ENCODE measurements at regions not wholly inside any gene's neighbourhood (a gene's known extent, or its start where the extent isn't known, plus 50 kb on each side); places are given as distances from the start of the nearest gene placed in this dataset.
"Not testable (repeated sequence)": the region's sequence is repeated elsewhere in the genome, so short reads cannot be mapped to it uniquely, and the experiment has no call there.

- not testable (repeated sequence) for H3K9me2 ChIP-seq (ENCODE audit: insufficient read depth, low read length); H3K9me3 ChIP-seq (ENCODE audit: low read length); H3K27me3 ChIP-seq (ENCODE audit: insufficient read depth, low read depth, low read length); H2AFZ ChIP-seq (ENCODE audit: low read depth, low read length); H3K27ac ChIP-seq (ENCODE audit: low read length); H3K79me2 ChIP-seq (replicated peaks; ENCODE audit: insufficient read depth, low read length); H4K20me1 ChIP-seq (ENCODE audit: insufficient read depth); H3K4me3 ChIP-seq (ENCODE audit: low read length); H3K9ac ChIP-seq (ENCODE audit: low read length); H3K4me2 ChIP-seq (ENCODE audit: low read length); H3F3A ChIP-seq (ENCODE audit: insufficient read depth, low read length, poor library complexity, severe bottlenecking); H3K36me3 ChIP-seq (ENCODE audit: insufficient read depth, low read length)
Measured at GRCh38 chr4:3882316-3882885, 116.2 kb downstream of the ADRA2C start.

- H3F3A ChIP-seq (ENCODE audit: insufficient read depth, low read length, poor library complexity, severe bottlenecking); H3K9me2 ChIP-seq (ENCODE audit: insufficient read depth, low read length); H3K4me3 ChIP-seq (ENCODE audit: low read length); H3K27ac ChIP-seq (ENCODE audit: low read length); H4K20me1 ChIP-seq (ENCODE audit: insufficient read depth); H3K27me3 ChIP-seq (ENCODE audit: insufficient read depth, low read depth, low read length); H2AFZ ChIP-seq (ENCODE audit: low read depth, low read length); H3K36me3 ChIP-seq (ENCODE audit: insufficient read depth, low read length); H3K9ac ChIP-seq (ENCODE audit: low read length); H3K4me2 ChIP-seq (ENCODE audit: low read length); H3K9me3 ChIP-seq (ENCODE audit: low read length); H3K79me2 ChIP-seq (replicated peaks; ENCODE audit: insufficient read depth, low read length): not testable (repeated sequence)
Measured at GRCh38 chr4:3884261-3884660, 118.1 kb downstream of the ADRA2C start.

- H4K20me1 ChIP-seq (ENCODE audit: insufficient read depth); H2AFZ ChIP-seq (ENCODE audit: low read depth, low read length); H3K79me2 ChIP-seq (replicated peaks; ENCODE audit: insufficient read depth, low read length); H3K9me3 ChIP-seq (ENCODE audit: low read length); H3K9me2 ChIP-seq (ENCODE audit: insufficient read depth, low read length); H3K27me3 ChIP-seq (ENCODE audit: insufficient read depth, low read depth, low read length); H3K27ac ChIP-seq (ENCODE audit: low read length); H3K9ac ChIP-seq (ENCODE audit: low read length); H3F3A ChIP-seq (ENCODE audit: insufficient read depth, low read length, poor library complexity, severe bottlenecking); H3K4me3 ChIP-seq (ENCODE audit: low read length); H3K36me3 ChIP-seq (ENCODE audit: insufficient read depth, low read length); H3K4me2 ChIP-seq (ENCODE audit: low read length): not testable (repeated sequence)
Measured at GRCh38 chr4:3893590-3893989, 127.4 kb downstream of the ADRA2C start.

GRCh38 chr4:3894086-3894959 lies 128.1 kb downstream of the ADRA2C start:
- H3K27ac ChIP-seq (ENCODE audit: low read length); H3K4me2 ChIP-seq (ENCODE audit: low read length); H3K9me3 ChIP-seq (ENCODE audit: low read length): not testable (repeated sequence)

GRCh38 chr4:3896441-3896840 lies 130.3 kb downstream of the ADRA2C start:
- no peak overlapping the region for H3K9ac ChIP-seq (ENCODE audit: low read length)
- no peaks in the 10 kb centered on the region for H4K20me1 ChIP-seq (ENCODE audit: insufficient read depth)
- H3F3A ChIP-seq (ENCODE audit: insufficient read depth, low read length, poor library complexity, severe bottlenecking): no peaks in the 10 kb centered on the region
- no peak overlapping the region for H3K4me2 ChIP-seq (ENCODE audit: low read length)
- H3K27me3 ChIP-seq (ENCODE audit: insufficient read depth, low read depth, low read length): no peaks in the 10 kb centered on the region
- no peaks in the 10 kb centered on the region for H3K9me3 ChIP-seq (ENCODE audit: low read length)
- H2AFZ ChIP-seq (ENCODE audit: low read depth, low read length): no peak overlapping the region
- H3K27ac ChIP-seq (ENCODE audit: low read length): no peak overlapping the region
- no peak overlapping the region for H3K4me3 ChIP-seq (ENCODE audit: low read length)
- no peaks in the 10 kb centered on the region for H3K36me3 ChIP-seq (ENCODE audit: insufficient read depth, low read length)
- no peaks in the 10 kb centered on the region for H3K9me2 ChIP-seq (ENCODE audit: insufficient read depth, low read length)
- TF ChIP-seq TAF1 (IDR thresholded peaks at IDR 0.05; ENCODE audit: low read depth) (no peak), EZH2 (IDR thresholded peaks at IDR 0.05; ENCODE audit: borderline replicate concordance, insufficient read depth, low read length, poor library complexity, severe bottlenecking) (no peak), RAD21 (conservative IDR thresholded peaks at IDR 0.05) (no peak), REST (IDR thresholded peaks at IDR 0.05; ENCODE audit: borderline replicate concordance) (no peak), EP300 (conservative IDR thresholded peaks at IDR 0.05; ENCODE audit: poor library complexity, severe bottlenecking) (no peak), MXI1 (conservative IDR thresholded peaks at IDR 0.05; ENCODE audit: poor library complexity, severe bottlenecking) (no peak), CTCF (IDR thresholded peaks at IDR 0.05; ENCODE audit: poor library complexity, severe bottlenecking) (no peak), SMC3 (conservative IDR thresholded peaks at IDR 0.05; ENCODE audit: poor library complexity) (no peak), POLR2AphosphoS5 (IDR thresholded peaks at IDR 0.05) (no peak)
- H3K79me2 ChIP-seq (replicated peaks; ENCODE audit: insufficient read depth, low read length): no peaks in the 10 kb centered on the region

More at GRCh38 chr4:3894086-3894959, 128.1 kb downstream of the ADRA2C start:
- not testable (repeated sequence) for H3K9me2 ChIP-seq (ENCODE audit: insufficient read depth, low read length); H2AFZ ChIP-seq (ENCODE audit: low read depth, low read length); H3K4me3 ChIP-seq (ENCODE audit: low read length); H3K79me2 ChIP-seq (replicated peaks; ENCODE audit: insufficient read depth, low read length); H4K20me1 ChIP-seq (ENCODE audit: insufficient read depth); H3F3A ChIP-seq (ENCODE audit: insufficient read depth, low read length, poor library complexity, severe bottlenecking); H3K36me3 ChIP-seq (ENCODE audit: insufficient read depth, low read length); H3K27me3 ChIP-seq (ENCODE audit: insufficient read depth, low read depth, low read length); H3K9ac ChIP-seq (ENCODE audit: low read length)
